Naive thymus-derived CD4-positive, alpha-beta T cell (primary cell): ENCODE measurements at regions not wholly inside any gene's neighbourhood (a gene's known extent, or its start where the extent isn't known, plus 50 kb on each side); places are given as distances from the start of the nearest gene placed in this dataset.

Experiments used
- ATAC-seq: fragments of 150-1000 bp; cut with Tn5 transposase; 2 replicates; pipeline ENCODE4 v1.10.0; 2021; ENCODE audit warnings: mild to moderate bottlenecking, moderate library complexity
- CTCF ChIA-PET: fragments of 350-600 bp; sonication (Branson Sonifier 250); formaldehyde crosslinking; loops from one replicate; lab custom pipeline; 2021; ENCODE audit warnings: antibody characterized with exemption; lab: Charles Lee
- POLR2A ChIA-PET: fragments of 350-600 bp; sonication (Branson Sonifier 250); formaldehyde crosslinking; loops from one replicate; lab custom pipeline; 2021; ENCODE audit warnings: antibody characterized with exemption, inconsistent platforms; lab: Charles Lee
- DNase-seq, 9 donors: peaks; one replicate each; pipeline versions ENCODE4 v3.0.0 to v3.0.0-alpha.2; 2020 to 2022; ENCODE audit warnings: mixed read lengths in 1 of 9
- H3K27ac ChIP-seq: one replicate; pipeline ENCODE4 v1.7.0; 2013; ENCODE audit warnings: mild to moderate bottlenecking, low read depth, low read length, moderate library complexity
- H3K27me3 ChIP-seq, 2 donors: one replicate each; pipeline ENCODE4 v1.7.0; 2013; ENCODE audit warnings: low read length in 2 of 2, mild to moderate bottlenecking in 2 of 2, moderate library complexity in 2 of 2; ENCODE audit not compliant: control insufficient read depth in 2 of 2, insufficient read depth in 2 of 2
- H3K36me3 ChIP-seq, 3 experiments: 1 replicate in 2 of 3; 2 replicates in 1 of 3; pipeline ENCODE4 v1.7.0; 2013; ENCODE audit warnings: low read length in 3 of 3, mild to moderate bottlenecking in 3 of 3, moderate library complexity in 1 of 3; ENCODE audit not compliant: insufficient read depth in 3 of 3, control insufficient read depth in 2 of 3
- H3K4me1 ChIP-seq, 2 donors: one replicate each; pipeline ENCODE4 v1.7.0; 2013; ENCODE audit warnings: low read length in 2 of 2, mild to moderate bottlenecking in 2 of 2, moderate library complexity in 1 of 2; ENCODE audit not compliant: control insufficient read depth in 2 of 2, insufficient read depth in 2 of 2
- H3K4me3 ChIP-seq: 2 replicates; pipeline ENCODE4 v1.7.0; 2013; ENCODE audit warnings: mild to moderate bottlenecking, low read length
- H3K9me3 ChIP-seq, 3 experiments: 1 replicate in 2 of 3; 2 replicates in 1 of 3; pipeline ENCODE4 v1.7.0; 2013; ENCODE audit warnings: low read length in 3 of 3; ENCODE audit not compliant: control insufficient read depth in 2 of 3
- H3K27ac Mint-ChIP-seq, 9 donors: one replicate each; pipeline ENCODE4 v1.8.0; 2020 to 2022; ENCODE audit warnings: mixed read lengths in 9 of 9, mild to moderate bottlenecking in 8 of 9, moderate library complexity in 5 of 9, inconsistent platforms in 2 of 9
- H3K27me3 Mint-ChIP-seq, 5 donors: one replicate each; pipeline ENCODE4 v1.8.0; 2021 to 2022; ENCODE audit warnings: mixed read lengths in 5 of 5, mild to moderate bottlenecking in 1 of 5
- H3K36me3 Mint-ChIP-seq, 5 donors: one replicate each; pipeline ENCODE4 v1.8.0; 2020 to 2022; ENCODE audit warnings: mixed read lengths in 5 of 5, mild to moderate bottlenecking in 3 of 5, inconsistent platforms in 1 of 5
- H3K4me1 Mint-ChIP-seq, 7 donors: one replicate each; pipeline ENCODE4 v1.8.0; 2020 to 2022; ENCODE audit warnings: mixed read lengths in 7 of 7, mild to moderate bottlenecking in 3 of 7, inconsistent platforms in 1 of 7
- H3K4me3 Mint-ChIP-seq, 10 donors: one replicate each; pipeline ENCODE4 v1.8.0; 2020 to 2022; ENCODE audit warnings: mild to moderate bottlenecking in 10 of 10, mixed read lengths in 10 of 10, moderate library complexity in 6 of 10, inconsistent platforms in 2 of 10
- H3K9me3 Mint-ChIP-seq, 11 donors: one replicate each; pipeline ENCODE4 v1.8.0; 2020 to 2022; ENCODE audit warnings: mixed read lengths in 11 of 11, mild to moderate bottlenecking in 4 of 11, inconsistent platforms in 1 of 11, moderate library complexity in 1 of 11
- intact Hi-C, 2 donors: fragments of 100-400 bp; cut with micrococcal nuclease; formaldehyde crosslinking; loops; one replicate each; pipeline ENCODE4 v1.15.1; 2023

DNA sequence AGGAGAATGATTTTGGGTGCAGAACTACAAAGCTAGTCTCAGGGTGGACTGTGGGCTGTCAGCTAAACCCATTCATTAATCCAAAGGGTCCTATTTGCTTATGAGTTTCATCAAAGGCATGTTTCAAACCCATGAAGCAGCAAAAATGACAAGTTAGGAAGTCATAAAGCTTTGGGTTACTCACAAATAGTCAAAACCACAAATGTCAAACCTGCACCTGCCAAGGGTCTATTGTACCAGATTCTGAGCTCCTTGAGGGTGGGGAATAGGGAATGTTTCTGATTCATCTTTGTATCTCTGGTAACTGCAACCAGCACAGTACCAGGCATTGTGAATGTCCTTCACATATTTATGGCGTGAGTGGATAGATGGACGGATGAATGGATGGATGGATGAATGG, 317.7 kb downstream of the MAF start:
- H3K4me3 ChIP-seq = no peak overlapping the region
- DNase-seq (no peak), ATAC-seq (no peak)
- H3K36me3 Mint-ChIP-seq = peaks cover 0 to 15% (median 0%) of the 10 kb centered on the region in 5 donors
- ChIA-PET CTCF (no interaction called here), POLR2A (interaction anchor here (0.6 to 1.8 kb wide), 2 partner anchors 9 to 535 kb away, joined by 4 to 6 read pairs; no protein-coding TSS in a partner anchor)
- H3K4me1 ChIP-seq = peaks cover 22 to 53% of the 10 kb centered on the region in 2 donors
- intact Hi-C loops = loop anchor here in 1 of 2 donors (5.0 kb wide), 1 partner anchor 1186 kb away; the partner anchor contains the start of gene WWOX
- H3K9me3 ChIP-seq = no peaks in the 10 kb centered on the region
- H3K9me3 Mint-ChIP-seq = peaks cover 0 to 1% (median 0%) of the 10 kb centered on the region in 11 donors
- peak overlapping the region in 5 of 10 donors; percentile 14 to 55 (median 44) for H3K4me3 Mint-ChIP-seq
- H3K4me1 Mint-ChIP-seq = peaks cover 26 to 76% (median 52%) of the 10 kb centered on the region in 7 donors
- H3K27me3 ChIP-seq = no peaks in the 10 kb centered on the region
- no peaks in the 10 kb centered on the region for H3K36me3 ChIP-seq
- peak overlapping the region in 3 of 9 donors; percentile 30 to 49 (median 38) for H3K27ac Mint-ChIP-seq
- H3K27me3 Mint-ChIP-seq = peaks cover 0 to 15% (median 0%) of the 10 kb centered on the region in 5 donors
- H3K27ac ChIP-seq = no peak overlapping the region

DNA sequence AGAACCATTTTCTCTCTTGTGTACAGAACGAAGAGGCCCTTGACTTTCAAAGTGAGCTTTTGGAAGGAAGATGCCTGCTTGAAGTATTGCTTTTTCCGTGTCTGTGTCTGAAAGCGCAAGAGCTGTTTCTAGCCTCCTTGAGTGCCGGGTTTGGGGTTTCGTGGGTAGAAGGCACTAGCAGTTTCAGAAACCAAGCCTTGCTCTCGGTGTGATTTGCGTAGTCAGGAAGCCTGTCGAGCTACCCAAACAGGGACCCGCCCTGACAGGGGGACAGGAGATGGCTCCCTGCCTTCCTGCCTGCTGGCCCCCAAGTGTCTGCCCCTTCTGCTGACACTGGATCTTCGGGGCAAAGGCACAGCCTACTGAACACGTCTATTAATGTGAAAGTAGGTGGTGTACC, 322.0 kb downstream of the MAF start:
- POLR2A ChIA-PET = interaction anchor here (0.5 to 1.4 kb wide), 3 partner anchors 9 to 1112 kb away, joined by 3 to 5 read pairs (median 3); partner anchors contain the start of gene MAF
- H3K4me3 Mint-ChIP-seq = peak overlapping the region; percentile 5 to 74 (median 55)
- DNase-seq (peak in 8 of 9 donors; percentile 14 to 64 (median 44)), ATAC-seq (peak; percentile 85)
- H3K9me3 Mint-ChIP-seq = peaks cover 0 to 1% (median 0%) of the 10 kb centered on the region in 11 donors
- no peaks in the 10 kb centered on the region for H3K9me3 ChIP-seq
- no peak overlapping the region for H3K27ac ChIP-seq
- peaks cover 16 to 83% (median 34%) of the 10 kb centered on the region in 7 donors for H3K4me1 Mint-ChIP-seq
- H3K36me3 Mint-ChIP-seq = peaks cover 0 to 26% (median 0%) of the 10 kb centered on the region in 5 donors
- CTCF ChIA-PET = no interaction called here
- no peaks in the 10 kb centered on the region for H3K36me3 ChIP-seq
- peak overlapping the region in 8 of 9 donors; percentile 10 to 91 (median 63) for H3K27ac Mint-ChIP-seq
- intact Hi-C loops = loop anchor here (1.0 to 10.0 kb wide), 7 partner anchors 9 to 1726 kb away; partner anchors contain the start of genes CENPN (in 1 of the 2) and CMC2 (in 1 of the 2)
- peaks cover 0 to 26% (median 4%) of the 10 kb centered on the region in 5 donors for H3K27me3 Mint-ChIP-seq
- peaks cover 16 to 53% of the 10 kb centered on the region in 2 donors for H3K4me1 ChIP-seq
- peak overlapping the region; percentile 22 for H3K4me3 ChIP-seq
- no peaks in the 10 kb centered on the region for H3K27me3 ChIP-seq

DNA sequence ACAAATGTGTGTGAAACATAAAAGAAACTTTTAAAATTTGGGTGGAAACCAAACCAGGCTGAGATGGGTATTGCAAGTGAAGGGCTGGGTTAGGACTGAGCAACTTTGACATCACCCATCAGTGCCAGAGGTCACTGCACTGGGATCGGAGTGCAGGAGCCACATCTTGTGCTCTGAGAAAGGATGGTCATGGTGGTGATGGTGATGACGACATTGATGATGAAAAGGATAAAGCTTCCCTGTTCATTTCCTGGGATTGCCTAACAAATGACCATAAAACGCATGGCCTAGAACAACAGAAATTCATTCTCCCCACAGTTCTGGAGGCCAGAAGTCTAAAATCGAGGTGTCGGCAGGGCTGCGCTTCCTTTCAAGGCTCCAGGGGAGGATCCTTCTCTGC, 324.0 kb downstream of the MAF start:
- H3K27me3 Mint-ChIP-seq = peaks cover 0 to 34% (median 11%) of the 10 kb centered on the region in 5 donors
- POLR2A ChIA-PET = no interaction called here
- peaks cover 25 to 84% (median 41%) of the 10 kb centered on the region in 7 donors for H3K4me1 Mint-ChIP-seq
- peaks cover 0 to 24% (median 0%) of the 10 kb centered on the region in 5 donors for H3K36me3 Mint-ChIP-seq
- peaks cover 0 to 1% (median 0%) of the 10 kb centered on the region in 11 donors for H3K9me3 Mint-ChIP-seq
- DNase-seq (no peak), ATAC-seq (no peak)
- CTCF ChIA-PET = no interaction called here
- no peak overlapping the region for H3K27ac Mint-ChIP-seq
- no peak overlapping the region for H3K4me3 Mint-ChIP-seq
- no peak overlapping the region for H3K27ac ChIP-seq
- intact Hi-C loops = loop anchor here (10.0 kb wide), 6 partner anchors 62 to 1728 kb away; partner anchors contain the start of genes CENPN (in 1 of the 2) and CMC2 (in 1 of the 2)
- H3K27me3 ChIP-seq = no peaks in the 10 kb centered on the region
- H3K4me1 ChIP-seq = peaks cover 29 to 50% of the 10 kb centered on the region in 2 donors
- no peak overlapping the region for H3K4me3 ChIP-seq
- no peaks in the 10 kb centered on the region for H3K36me3 ChIP-seq
- H3K9me3 ChIP-seq = no peaks in the 10 kb centered on the region

DNA sequence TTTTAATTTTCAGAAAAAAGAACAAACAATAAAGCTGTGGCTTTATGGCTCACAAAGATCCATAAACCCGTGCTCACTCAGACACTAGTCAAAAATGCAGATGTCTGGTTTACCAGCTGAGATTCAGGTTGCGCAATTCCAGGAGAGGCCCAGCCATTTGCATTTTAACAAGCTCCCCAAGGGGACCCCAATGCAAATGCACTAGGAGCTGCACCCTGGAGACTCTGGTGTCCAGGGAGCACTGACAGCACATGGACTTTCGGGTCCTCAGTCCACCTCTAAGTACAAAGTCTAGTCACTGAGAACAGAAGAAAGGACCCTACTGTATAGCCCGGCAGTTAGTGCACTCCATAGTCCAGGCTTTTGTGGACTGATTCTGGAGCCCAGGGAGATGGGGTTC, 326.3 kb downstream of the MAF start:
- no peak overlapping the region for H3K4me3 ChIP-seq
- DNase-seq (no peak), ATAC-seq (no peak)
- H3K27me3 Mint-ChIP-seq = peaks cover 4 to 25% (median 14%) of the 10 kb centered on the region in 5 donors
- no peak overlapping the region for H3K4me3 Mint-ChIP-seq
- CTCF ChIA-PET = interaction anchor here (0.9 to 1.5 kb wide), 2 partner anchors 13 to 328 kb away, joined by 3 read pairs; no protein-coding TSS in a partner anchor
- no peak overlapping the region for H3K27ac Mint-ChIP-seq
- no peak overlapping the region for H3K27ac ChIP-seq
- H3K9me3 Mint-ChIP-seq = peaks cover 0 to 1% (median 0%) of the 10 kb centered on the region in 11 donors
- no peaks in the 10 kb centered on the region for H3K9me3 ChIP-seq
- H3K36me3 ChIP-seq = no peaks in the 10 kb centered on the region
- peaks cover 33 to 84% (median 57%) of the 10 kb centered on the region in 7 donors for H3K4me1 Mint-ChIP-seq
- H3K27me3 ChIP-seq = no peaks in the 10 kb centered on the region
- POLR2A ChIA-PET = interaction anchor here (1.5 kb wide), 1 partner anchor 9 kb away, joined by 6 read pairs; no protein-coding TSS in a partner anchor
- peaks cover 42 to 50% of the 10 kb centered on the region in 2 donors for H3K4me1 ChIP-seq
- intact Hi-C loops = loop anchor here (5.0 to 10.0 kb wide), 8 partner anchors 59 to 1731 kb away; partner anchors contain the start of genes CENPN (in 1 of the 2), CMC2 (in 1 of the 2) and MAF (in 1 of the 2)
- peaks cover 0 to 22% (median 0%) of the 10 kb centered on the region in 5 donors for H3K36me3 Mint-ChIP-seq

DNA sequence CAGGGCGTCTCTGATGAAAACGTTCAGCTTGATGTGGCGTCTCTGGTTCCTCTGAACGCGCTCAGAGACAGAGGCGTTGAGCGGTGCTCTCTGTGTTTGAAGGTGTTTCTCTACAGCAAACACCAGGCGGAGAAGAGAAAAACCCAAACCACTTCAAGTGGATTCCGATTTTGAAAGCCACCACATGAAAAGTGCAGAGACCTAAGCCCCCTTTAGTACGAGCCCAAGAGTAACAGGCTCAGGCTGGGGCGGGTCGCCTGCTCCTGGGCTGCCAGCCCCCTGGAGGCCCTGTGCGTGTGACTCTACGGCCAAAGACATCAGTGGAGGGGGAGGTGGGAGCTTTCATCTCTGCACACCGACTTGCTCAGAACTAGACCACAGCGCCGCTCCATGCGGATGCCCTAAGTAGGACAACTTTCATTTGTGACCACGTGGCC, 328.4 kb downstream of the MAF start:
- DNase-seq (peak; percentile 18 to 74 (median 68)), ATAC-seq (peak; percentile 88)
- peak overlapping the region in 7 of 9 donors; percentile 48 to 91 (median 62) for H3K27ac Mint-ChIP-seq
- Histone ChIP-seq H3K4me1 (peaks cover 38 to 51% of the 10 kb centered on the region in 2 donors), H3K9me3 (no peaks in the 10 kb centered on the region), H3K27ac (no peak overlapping the region), H3K36me3 (no peaks in the 10 kb centered on the region), H3K4me3 (peak overlapping the region; percentile 54), H3K27me3 (no peaks in the 10 kb centered on the region)
- H3K4me3 Mint-ChIP-seq = peak overlapping the region; percentile 69 to 85 (median 80)
- peaks cover 13 to 29% (median 23%) of the 10 kb centered on the region in 5 donors for H3K27me3 Mint-ChIP-seq
- peaks cover 0 to 21% (median 0%) of the 10 kb centered on the region in 5 donors for H3K36me3 Mint-ChIP-seq
- ChIA-PET POLR2A (interaction anchor here (0.9 to 1.0 kb wide), 2 partner anchors 12 to 15 kb away, joined by 3 to 4 read pairs; no protein-coding TSS in a partner anchor), CTCF (interaction anchor here (1.0 kb wide), 1 partner anchor 10 kb away, joined by 3 read pairs; no protein-coding TSS in a partner anchor)
- intact Hi-C loops = loop anchor here (1.0 to 10.0 kb wide), 13 partner anchors 14 to 1733 kb away; partner anchors contain the start of genes MAF (in 2 of the 2), CENPN (in 1 of the 2) and CMC2 (in 1 of the 2)
- H3K4me1 Mint-ChIP-seq = peaks cover 39 to 88% (median 58%) of the 10 kb centered on the region in 7 donors
- H3K9me3 Mint-ChIP-seq = peaks cover 0 to 5% (median 0%) of the 10 kb centered on the region in 11 donors

DNA sequence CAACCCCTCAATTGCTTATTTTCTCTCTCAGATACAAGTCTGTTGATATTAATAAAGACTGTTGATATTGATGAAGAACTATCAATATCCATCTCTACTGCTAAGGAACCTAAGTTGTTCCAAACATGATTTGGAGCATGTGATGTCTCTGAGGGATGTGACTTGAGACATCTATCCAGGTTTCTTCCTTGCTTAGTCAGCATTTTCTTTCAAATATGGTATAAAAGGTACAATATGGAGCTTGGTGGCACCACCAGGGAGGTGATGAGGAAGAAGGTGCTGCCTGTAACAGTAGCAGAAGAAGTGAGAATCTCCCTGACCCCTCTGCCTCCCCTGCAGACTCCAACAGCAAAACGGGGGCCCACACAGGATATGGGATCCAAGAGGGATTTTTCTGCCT, 329.0 kb downstream of the MAF start:
- Mint-ChIP-seq H3K27ac (peak overlapping the region in 6 of 9 donors; percentile 46 to 91 (median 59)), H3K27me3 (peaks cover 11 to 35% (median 23%) of the 10 kb centered on the region in 5 donors), H3K4me3 (peak overlapping the region; percentile 69 to 85 (median 80)), H3K4me1 (peaks cover 37 to 90% (median 60%) of the 10 kb centered on the region in 7 donors), H3K36me3 (peaks cover 0 to 21% (median 0%) of the 10 kb centered on the region in 5 donors), H3K9me3 (peaks cover 0 to 8% (median 0%) of the 10 kb centered on the region in 11 donors)
- H3K36me3 ChIP-seq = no peaks in the 10 kb centered on the region
- peaks cover 38 to 46% of the 10 kb centered on the region in 2 donors for H3K4me1 ChIP-seq
- no peak overlapping the region for H3K27ac ChIP-seq
- POLR2A ChIA-PET = interaction anchor here (0.9 to 1.1 kb wide), 3 partner anchors 8 to 15 kb away, joined by 3 to 4 read pairs (median 3); no protein-coding TSS in a partner anchor
- no peaks in the 10 kb centered on the region for H3K9me3 ChIP-seq
- H3K27me3 ChIP-seq = no peaks in the 10 kb centered on the region
- no peak for DNase-seq
- CTCF ChIA-PET = interaction anchor here (1.0 kb wide), 1 partner anchor 9 kb away, joined by 3 read pairs; no protein-coding TSS in a partner anchor
- intact Hi-C loops = loop anchor here (5.0 to 10.0 kb wide), 8 partner anchors 57 to 1733 kb away; partner anchors contain the start of genes CENPN (in 1 of the 2), CMC2 (in 1 of the 2) and MAF (in 1 of the 2)
- no peak for ATAC-seq
- H3K4me3 ChIP-seq = peak overlapping the region; percentile 54
